ENCODE measurements at regions not wholly inside any gene's neighbourhood (a gene's known extent, or its start where the extent isn't known, plus 50 kb on each side); places are given as distances from the start of the nearest gene placed in this dataset.

GRCh38 chr2:8457092-8457481, 224.8 kb upstream of the ID2 start:
- ChIA-PET CTCF (no interaction called here), POLR2A (no interaction called here)
- TF ChIP-seq KLF1 (tag by site-specific recombination; IDR thresholded peaks at IDR 0.05), result peak; percentile 38; the same call in 1 of the 2 replicates
- no peak for TF ChIP-seq ZNF2 (tag by site-specific recombination; IDR thresholded peaks at IDR 0.05)

GRCh38 chr2:8457699-8458502, 224.0 kb upstream of the ID2 start:
- CTCF ChIA-PET, result interaction anchor here (0.5 kb wide), 1 partner anchor 27 kb away, joined by 3 read pairs; no protein-coding TSS in a partner anchor
- TF ChIP-seq ZNF785 (tag by site-specific recombination; IDR thresholded peaks at IDR 0.05), result no peak
- no peak for TF ChIP-seq PATZ1 (tag by site-specific recombination; IDR thresholded peaks at IDR 0.05)
- TF ChIP-seq ZNF529 (tag by site-specific recombination; IDR thresholded peaks at IDR 0.05; ENCODE audit: insufficient replicate concordance), result no peak
- no peak for TF ChIP-seq ZNF362 (tag by site-specific recombination; IDR thresholded peaks at IDR 0.05)
- no peak for TF ChIP-seq ZNF530 (tag by site-specific recombination; IDR thresholded peaks at IDR 0.05; ENCODE audit: low read depth)
- TF ChIP-seq ZNF148 (tag by site-specific recombination; IDR thresholded peaks at IDR 0.05; ENCODE audit: borderline replicate concordance), result no peak
- TF ChIP-seq ZNF660 (tag by site-specific recombination; IDR thresholded peaks at IDR 0.05), result no peak
- no peak for TF ChIP-seq HOXC10 (CRISPR knock-in tag; IDR thresholded peaks at IDR 0.05)
- no peak for TF ChIP-seq ZNF404 (tag by site-specific recombination; IDR thresholded peaks at IDR 0.05)
- TF ChIP-seq KLF1 (tag by site-specific recombination; IDR thresholded peaks at IDR 0.05), result no peak
- no peak for TF ChIP-seq ZNF639 (tag by site-specific recombination; IDR thresholded peaks at IDR 0.05)
- TF ChIP-seq SP7 (tag by site-specific recombination; IDR thresholded peaks at IDR 0.05), result no peak
- no peak for TF ChIP-seq ZNF132 (tag by site-specific recombination; IDR thresholded peaks at IDR 0.05; ENCODE audit: borderline replicate concordance)
- no peak for TF ChIP-seq ZNF76 (tag by site-specific recombination; IDR thresholded peaks at IDR 0.05; ENCODE audit: borderline replicate concordance, low read depth)
- TF ChIP-seq ZNF629 (tag by site-specific recombination; IDR thresholded peaks at IDR 0.05), result no peak

More at GRCh38 chr2:8457092-8457481, 224.8 kb upstream of the ID2 start:
- Histone ChIP-seq H3K36me3 (ENCODE audit: control insufficient read depth in 2 of 2, insufficient read depth in 1 of 2, low read length in 2 of 2) (no peaks in the 10 kb centered on the region), H3K9me3 (ENCODE audit: control insufficient read depth, insufficient read depth, low read depth, low read length) (no peaks in the 10 kb centered on the region), H3K4me3 (ENCODE audit: low read depth, low read length) (no peak overlapping the region), H3K4me1 (ENCODE audit: control insufficient read depth, insufficient read depth, low read length) (no peaks in the 10 kb centered on the region), H3K27ac (ENCODE audit: extremely low read depth, low read depth, low read length) (no peak overlapping the region)

More at GRCh38 chr2:8457699-8458502, 224.0 kb upstream of the ID2 start:
- Histone ChIP-seq H3K27ac (ENCODE audit: extremely low read depth, low read depth, low read length) (no peak overlapping the region), H3K9me3 (ENCODE audit: control insufficient read depth, insufficient read depth, low read depth, low read length) (no peaks in the 10 kb centered on the region), H3K36me3 (ENCODE audit: control insufficient read depth in 2 of 2, insufficient read depth in 1 of 2, low read length in 2 of 2) (no peaks in the 10 kb centered on the region), H3K4me1 (ENCODE audit: control insufficient read depth, insufficient read depth, low read length) (no peaks in the 10 kb centered on the region), H3K4me3 (ENCODE audit: low read depth, low read length) (no peak overlapping the region)
- POLR2A ChIA-PET, result no interaction called here
